Activated CD8-positive, alpha-beta T cell treated with anti-CD3 and anti-CD28 coated beads, Interleukin-2, amount 10 ng/mL, durations not matched to agents 7 days and 5 days (primary cell): ENCODE measurements at regions not wholly inside any gene's neighbourhood (a gene's known extent, or its start where the extent isn't known, plus 50 kb on each side); places are given as distances from the start of the nearest gene placed in this dataset.

ENCODE experiments used
- ATAC-seq: fragments of 150-1000 bp; cut with Tn5 transposase; one replicate; pipeline ENCODE4 v1.10.0; 2021; ENCODE audit warnings: moderate library complexity
- CTCF ChIA-PET: fragments of 350-600 bp; sonication (Branson Sonifier 250); formaldehyde crosslinking; loops from one replicate; lab custom pipeline; 2021; ENCODE audit warnings: antibody characterized with exemption; lab: Charles Lee
- POLR2A ChIA-PET: fragments of 350-600 bp; sonication (Branson Sonifier 250); formaldehyde crosslinking; loops from one replicate; lab custom pipeline; 2021; ENCODE audit warnings: antibody characterized with exemption; lab: Charles Lee
- DNase-seq: peaks from one replicate; pipeline ENCODE4 v3.0.0-alpha.2; 2020
- H3K27ac Mint-ChIP-seq: one replicate; pipeline ENCODE4 v1.8.0; 2021; ENCODE audit warnings: mild to moderate bottlenecking, mixed read lengths
- H3K27me3 Mint-ChIP-seq: one replicate; pipeline ENCODE4 v1.8.0; 2021; ENCODE audit warnings: low read depth, mixed read lengths
- H3K36me3 Mint-ChIP-seq: one replicate; pipeline ENCODE4 v1.8.0; 2021; ENCODE audit warnings: low read depth, mixed read lengths
- H3K4me1 Mint-ChIP-seq: one replicate; pipeline ENCODE4 v1.8.0; 2021; ENCODE audit warnings: low read depth, mixed read lengths
- H3K4me3 Mint-ChIP-seq: one replicate; pipeline ENCODE4 v1.8.0; 2021; ENCODE audit warnings: mild to moderate bottlenecking, mixed read lengths
- H3K9me3 Mint-ChIP-seq: one replicate; pipeline ENCODE4 v1.8.0; 2022; ENCODE audit warnings: mixed read lengths; ENCODE audit not compliant: insufficient read depth

DNA sequence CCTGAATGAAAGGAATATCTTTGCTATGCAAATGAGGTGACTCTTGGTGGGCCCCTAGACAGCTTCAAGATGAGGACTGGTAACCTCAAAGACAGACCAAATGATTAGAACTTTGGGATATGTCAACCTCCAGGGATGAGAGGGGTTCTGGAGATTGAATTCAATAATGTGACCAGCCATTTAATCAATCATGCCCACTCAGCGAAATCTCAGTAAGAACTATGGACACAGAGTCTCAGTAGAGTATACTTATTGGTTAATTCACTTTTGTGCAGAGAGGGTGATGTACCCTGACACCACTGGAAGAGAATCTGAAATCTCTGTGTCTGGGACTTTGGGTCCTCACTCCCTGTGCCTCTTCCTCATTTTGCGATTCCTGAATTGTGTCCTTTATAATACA, 662.8 kb downstream of the OLFM4 start:
- POLR2A ChIA-PET = no interaction called here

DNA sequence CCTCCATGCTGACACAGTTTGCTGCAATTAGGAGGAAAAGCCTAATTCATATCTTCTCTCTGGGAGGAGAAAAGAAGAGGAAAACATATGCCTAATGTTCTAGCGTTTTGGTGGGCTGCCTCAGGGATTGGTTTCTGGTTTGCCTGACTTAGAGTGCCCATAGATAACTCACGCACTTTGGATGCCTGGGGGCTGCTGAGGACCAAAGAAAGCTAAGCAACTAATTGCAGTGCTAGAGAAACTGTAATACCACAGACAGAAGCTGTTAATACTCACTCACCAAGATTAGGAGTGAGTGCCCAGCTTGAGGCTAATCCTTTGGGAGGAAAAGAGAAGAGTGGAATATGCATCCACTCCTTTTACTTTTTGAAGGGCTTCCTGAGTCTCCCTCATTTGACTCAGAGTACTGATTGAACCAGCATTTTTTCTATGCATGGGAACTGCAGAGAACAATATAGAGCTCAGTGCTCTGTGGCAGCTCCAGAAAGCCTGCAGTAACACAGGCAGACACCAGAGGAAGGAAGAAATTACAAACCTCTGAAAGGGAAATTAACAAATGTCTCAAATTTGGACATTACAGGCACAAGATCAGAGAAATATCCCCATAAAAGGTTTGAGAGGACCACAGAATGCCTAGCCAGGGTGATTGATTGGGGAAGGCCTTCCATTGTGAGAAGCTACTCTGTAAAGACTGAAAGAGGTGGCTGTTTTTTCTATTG, 666.4 kb downstream of the OLFM4 start:
- Mint-ChIP-seq H3K36me3 (no peaks in the 10 kb centered on the region), H3K27me3 (no peaks in the 10 kb centered on the region), H3K4me3 (no peak overlapping the region), H3K9me3 (peaks cover 12% of the 10 kb centered on the region), H3K27ac (no peak overlapping the region), H3K4me1 (no peaks in the 10 kb centered on the region)
- ChIA-PET CTCF (no interaction called here), POLR2A (no interaction called here)
- ATAC-seq (no peak), DNase-seq (no peak)

More for the DNA sequence above, 662.8 kb downstream of the OLFM4 start:
- no peaks in the 10 kb centered on the region for H3K27me3 Mint-ChIP-seq
- DNase-seq (no peak), ATAC-seq (no peak)
- no peak overlapping the region for H3K4me3 Mint-ChIP-seq
- CTCF ChIA-PET = no interaction called here
- H3K4me1 Mint-ChIP-seq = no peaks in the 10 kb centered on the region
- H3K27ac Mint-ChIP-seq = no peak overlapping the region
- H3K9me3 Mint-ChIP-seq = peaks cover 10% of the 10 kb centered on the region
- no peaks in the 10 kb centered on the region for H3K36me3 Mint-ChIP-seq

DNA sequence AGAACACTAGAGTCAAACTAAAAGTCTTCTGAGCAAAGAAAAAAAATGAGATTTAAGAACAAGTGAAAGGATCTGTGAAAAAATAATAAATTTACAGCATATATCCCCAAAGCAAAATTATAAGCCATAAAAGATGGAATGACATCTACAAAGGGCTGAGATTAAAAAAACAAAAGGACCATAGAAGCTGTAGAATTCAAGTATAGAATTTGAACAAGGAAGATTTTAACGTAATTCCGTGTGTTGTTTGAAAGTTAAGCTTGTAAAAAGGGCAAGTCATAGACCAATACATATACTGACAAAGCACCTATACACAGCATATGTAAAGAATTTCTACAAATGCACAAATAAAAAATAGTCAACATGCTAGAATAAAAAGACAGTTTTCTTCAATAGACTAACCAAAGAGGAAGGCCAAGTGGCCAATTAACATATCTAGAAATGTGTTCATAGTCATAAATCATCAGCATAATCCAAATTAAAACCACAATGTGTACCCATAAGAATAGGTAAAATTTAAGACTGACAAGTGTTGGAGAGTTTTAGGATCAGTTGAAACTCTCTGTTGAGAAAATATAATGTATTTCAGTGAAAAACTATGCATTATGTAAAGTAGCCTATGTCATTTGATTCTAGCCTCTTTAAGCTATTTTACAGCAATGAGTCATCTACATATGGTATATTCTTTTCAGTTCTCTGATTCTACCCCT, 674.9 kb downstream of the OLFM4 start:
- Mint-ChIP-seq H3K4me1 (no peaks in the 10 kb centered on the region), H3K27me3 (no peaks in the 10 kb centered on the region), H3K4me3 (no peak overlapping the region), H3K36me3 (no peaks in the 10 kb centered on the region), H3K9me3 (peaks cover 14% of the 10 kb centered on the region), H3K27ac (no peak overlapping the region)
- ChIA-PET POLR2A (no interaction called here), CTCF (no interaction called here)
- DNase-seq (no peak), ATAC-seq (no peak)

DNA sequence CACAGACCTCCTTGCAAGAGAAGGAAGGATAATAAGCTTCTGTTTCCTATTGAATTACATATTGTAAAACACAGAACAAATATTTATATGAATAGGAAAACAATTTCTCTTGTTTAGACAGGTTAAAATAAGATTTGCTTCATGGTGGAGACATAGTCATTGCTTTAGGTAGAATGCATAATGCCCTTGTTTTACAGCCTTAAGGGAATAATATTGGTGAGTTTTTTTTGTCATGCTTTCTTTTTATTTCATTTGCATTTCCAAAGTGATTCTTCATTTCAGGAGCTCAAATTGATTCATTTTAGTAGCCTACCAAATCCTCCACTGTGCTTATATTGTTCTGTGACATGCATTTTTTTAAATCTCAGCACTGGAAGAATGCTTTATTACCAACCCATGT, 690.7 kb downstream of the OLFM4 start:
- Mint-ChIP-seq H3K27me3 (no peaks in the 10 kb centered on the region), H3K4me3 (no peak overlapping the region), H3K27ac (no peak overlapping the region), H3K9me3 (peaks cover 15% of the 10 kb centered on the region), H3K36me3 (no peaks in the 10 kb centered on the region), H3K4me1 (no peaks in the 10 kb centered on the region)
- DNase-seq (no peak), ATAC-seq (no peak)
- POLR2A ChIA-PET = no interaction called here
- CTCF ChIA-PET = no interaction called here

DNA sequence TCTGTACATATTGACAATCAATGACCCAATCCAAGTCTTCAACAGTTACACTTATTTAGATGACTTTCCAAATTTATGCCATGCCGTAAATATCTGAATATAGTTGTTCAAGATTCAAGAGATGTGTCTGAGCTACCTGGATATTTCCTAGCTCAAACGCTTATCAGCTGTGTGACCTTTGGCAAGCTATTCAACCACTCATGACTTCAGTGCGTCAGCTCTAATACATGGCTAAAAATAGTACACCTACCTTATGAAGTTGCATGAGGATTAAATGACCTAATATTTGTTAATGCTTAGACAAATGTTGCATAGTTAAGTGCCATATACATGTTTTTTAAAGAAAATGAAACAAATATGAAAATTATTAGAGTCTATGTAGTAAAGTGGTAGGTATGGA, 704.1 kb downstream of the OLFM4 start:
- no peaks in the 10 kb centered on the region for H3K4me1 Mint-ChIP-seq
- no peaks in the 10 kb centered on the region for H3K27me3 Mint-ChIP-seq
- H3K9me3 Mint-ChIP-seq = peaks cover 13% of the 10 kb centered on the region

DNA sequence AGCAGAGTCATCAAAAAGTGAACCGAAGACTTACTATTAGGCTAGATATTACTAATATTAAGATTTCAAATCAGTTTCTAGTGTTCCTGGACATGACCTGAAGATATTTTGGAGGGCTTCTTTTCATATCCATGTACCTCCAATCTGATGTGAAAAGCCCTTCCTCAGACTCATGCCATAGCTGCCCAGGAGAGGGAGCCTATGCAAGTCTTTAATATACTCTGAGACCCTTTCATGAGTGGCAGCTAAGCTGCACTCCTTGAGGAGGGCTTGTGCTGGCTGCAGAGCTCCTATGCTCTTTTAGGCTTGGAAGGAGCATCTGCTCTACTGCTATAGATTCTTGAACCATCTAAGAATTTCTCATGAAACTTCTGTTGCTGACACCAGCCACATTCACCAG, 715.3 kb downstream of the OLFM4 start:
- Mint-ChIP-seq H3K9me3 (peaks cover 7% of the 10 kb centered on the region), H3K27me3 (no peaks in the 10 kb centered on the region), H3K4me3 (no peak overlapping the region), H3K36me3 (no peaks in the 10 kb centered on the region), H3K27ac (no peak overlapping the region), H3K4me1 (no peaks in the 10 kb centered on the region)
- ChIA-PET POLR2A (no interaction called here), CTCF (no interaction called here)
- ATAC-seq (no peak), DNase-seq (no peak)

More for the DNA sequence above, 704.1 kb downstream of the OLFM4 start:
- POLR2A ChIA-PET = no interaction called here
- CTCF ChIA-PET = no interaction called here
- Mint-ChIP-seq H3K36me3 (no peaks in the 10 kb centered on the region), H3K27ac (no peak overlapping the region), H3K4me3 (no peak overlapping the region)
- DNase-seq = no peak
- ATAC-seq = no peak

DNA sequence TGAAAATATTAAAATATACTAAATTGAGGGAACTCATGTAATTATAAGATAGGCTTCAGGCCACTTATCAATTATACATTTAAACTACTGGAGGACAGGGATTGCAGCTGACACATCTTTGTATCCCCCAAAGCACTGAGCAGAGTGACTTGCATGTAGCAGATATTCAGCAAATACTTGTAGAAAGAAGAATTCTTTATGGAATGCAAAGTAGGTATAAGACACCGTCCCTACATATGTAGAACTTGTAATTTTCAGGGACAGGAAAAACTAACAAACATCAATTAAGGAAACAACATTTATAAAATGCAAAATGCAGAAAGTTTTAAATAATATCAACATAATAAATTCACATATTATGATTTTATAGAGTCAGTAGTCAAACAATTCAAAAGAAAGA, 719.2 kb downstream of the OLFM4 start:
- DNase-seq = no peak
- ChIA-PET POLR2A (no interaction called here), CTCF (no interaction called here)
- Mint-ChIP-seq H3K4me3 (no peak overlapping the region), H3K9me3 (no peaks in the 10 kb centered on the region), H3K27me3 (no peaks in the 10 kb centered on the region), H3K27ac (no peak overlapping the region), H3K36me3 (no peaks in the 10 kb centered on the region), H3K4me1 (no peaks in the 10 kb centered on the region)
- no peak for ATAC-seq

DNA sequence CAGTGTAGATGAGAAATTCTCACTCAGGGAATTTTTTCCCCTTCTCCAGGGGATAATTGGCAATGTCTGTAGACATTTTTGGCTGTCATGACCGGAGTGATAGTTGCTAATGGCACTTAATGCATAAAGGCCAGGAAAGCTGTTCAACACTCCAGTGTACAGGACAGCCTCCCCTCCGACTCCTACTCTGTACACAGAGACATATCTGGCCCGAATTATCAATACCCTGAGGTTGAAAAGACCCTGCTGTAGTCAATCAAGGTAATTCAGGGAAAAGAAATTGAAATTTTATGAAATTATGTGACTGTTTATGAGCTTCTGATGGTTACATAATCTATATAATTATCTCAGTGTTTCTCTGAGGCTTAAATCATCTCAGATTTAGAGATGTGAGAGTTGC, 720.7 kb downstream of the OLFM4 start:
- H3K27ac Mint-ChIP-seq = no peak overlapping the region
- H3K4me3 Mint-ChIP-seq = no peak overlapping the region
- H3K4me1 Mint-ChIP-seq = no peaks in the 10 kb centered on the region
- ChIA-PET POLR2A (no interaction called here), CTCF (no interaction called here)
- no peaks in the 10 kb centered on the region for H3K9me3 Mint-ChIP-seq
- no peak for ATAC-seq
- no peaks in the 10 kb centered on the region for H3K27me3 Mint-ChIP-seq
- DNase-seq = no peak
- no peaks in the 10 kb centered on the region for H3K36me3 Mint-ChIP-seq

DNA sequence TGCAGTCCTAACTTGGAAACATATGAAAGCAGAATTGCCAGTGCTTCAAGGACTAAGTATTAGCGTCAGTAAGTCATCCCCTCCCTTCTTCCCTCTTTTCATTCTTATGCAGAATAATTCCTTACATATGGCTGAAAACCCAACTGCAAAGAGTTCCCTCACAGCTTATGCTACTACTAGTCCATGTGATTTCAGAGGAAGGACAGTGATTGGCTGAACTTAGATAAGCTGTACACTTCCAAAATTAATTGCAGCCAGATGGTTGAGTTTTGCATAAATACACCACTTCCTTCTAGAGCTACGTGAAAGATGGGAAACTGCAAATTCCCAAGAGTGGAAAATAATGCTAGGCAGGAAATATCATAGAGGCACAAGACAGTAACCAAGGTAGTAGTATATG, 730.4 kb downstream of the OLFM4 start:
- no peak overlapping the region for H3K4me3 Mint-ChIP-seq
- DNase-seq (no peak), ATAC-seq (no peak)
- H3K36me3 Mint-ChIP-seq = no peaks in the 10 kb centered on the region
- H3K9me3 Mint-ChIP-seq = peaks cover 12% of the 10 kb centered on the region
- no peaks in the 10 kb centered on the region for H3K4me1 Mint-ChIP-seq
- ChIA-PET CTCF (no interaction called here), POLR2A (no interaction called here)
- H3K27me3 Mint-ChIP-seq = no peaks in the 10 kb centered on the region
- H3K27ac Mint-ChIP-seq = no peak overlapping the region

DNA sequence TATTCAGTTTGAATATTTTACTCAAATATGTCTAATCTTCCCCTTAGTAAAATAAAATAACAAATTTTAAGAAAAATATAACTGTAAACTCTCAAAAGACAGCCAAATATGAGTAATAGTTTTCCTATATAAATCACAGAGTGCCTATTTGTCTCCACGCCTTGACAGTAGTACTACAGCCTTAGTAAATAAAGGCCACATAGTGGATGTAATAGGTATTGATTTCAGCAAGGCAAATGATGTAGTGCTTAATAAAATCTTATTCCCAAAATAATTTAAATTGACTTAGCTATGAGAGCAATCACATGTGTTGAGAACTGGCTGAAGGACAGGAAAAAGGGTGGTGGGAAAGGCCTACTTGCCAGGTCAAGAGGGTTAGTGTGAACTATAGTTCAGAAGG, 747.2 kb downstream of the OLFM4 start:
- Mint-ChIP-seq H3K9me3 (peaks cover 3% of the 10 kb centered on the region), H3K4me1 (no peaks in the 10 kb centered on the region), H3K36me3 (no peaks in the 10 kb centered on the region), H3K4me3 (no peak overlapping the region), H3K27me3 (no peaks in the 10 kb centered on the region), H3K27ac (no peak overlapping the region)
- ATAC-seq = no peak
- no peak for DNase-seq
- POLR2A ChIA-PET = no interaction called here
- CTCF ChIA-PET = no interaction called here

DNA sequence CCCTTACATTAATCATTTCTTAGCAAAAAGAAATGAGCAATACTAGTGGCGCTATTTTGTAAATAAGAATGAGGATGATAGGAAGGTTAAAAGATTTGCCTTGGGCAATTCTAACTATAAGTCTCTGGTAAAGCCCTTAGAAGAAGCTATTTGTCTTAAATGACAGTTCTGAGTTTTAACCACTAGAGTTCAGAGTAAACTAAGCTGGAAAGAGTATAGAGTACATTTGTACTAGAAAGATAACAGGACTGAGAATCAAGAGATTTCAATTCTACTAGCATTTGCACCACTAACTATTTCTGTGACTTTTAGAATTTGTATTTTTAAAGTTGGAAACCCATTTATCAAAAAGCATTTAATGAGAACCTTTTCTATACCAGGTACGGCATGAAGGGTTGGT, 750.3 kb downstream of the OLFM4 start:
- no peak overlapping the region for H3K27ac Mint-ChIP-seq
- no peaks in the 10 kb centered on the region for H3K36me3 Mint-ChIP-seq
- DNase-seq (no peak), ATAC-seq (no peak)
- no peaks in the 10 kb centered on the region for H3K9me3 Mint-ChIP-seq
- ChIA-PET CTCF (no interaction called here), POLR2A (no interaction called here)
- H3K4me3 Mint-ChIP-seq = no peak overlapping the region
- H3K4me1 Mint-ChIP-seq = no peaks in the 10 kb centered on the region
- H3K27me3 Mint-ChIP-seq = no peaks in the 10 kb centered on the region

DNA sequence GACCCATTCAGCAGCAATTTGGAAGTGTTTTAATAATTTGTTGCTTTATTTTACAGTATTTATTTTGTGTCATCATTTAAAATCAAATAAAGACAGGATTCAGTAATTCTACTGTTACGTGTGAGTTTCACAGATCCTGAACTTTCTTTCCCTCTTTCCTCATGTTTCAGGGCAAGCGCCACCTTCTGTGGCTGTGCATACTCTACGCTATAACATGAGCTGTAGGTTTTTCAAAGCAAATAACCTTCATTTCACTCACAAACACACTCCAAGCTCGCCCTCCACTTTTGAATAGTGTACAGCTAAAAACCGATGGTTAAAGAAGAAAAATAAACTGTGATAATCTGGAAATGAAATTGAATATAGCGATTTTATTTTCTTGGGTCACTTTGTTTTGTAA, 753.3 kb downstream of the OLFM4 start:
- CTCF ChIA-PET = interaction anchor here (0.9 to 1.8 kb wide), 3 partner anchors 10 to 531 kb away, joined by 3 to 5 read pairs (median 4); no protein-coding TSS in a partner anchor
- POLR2A ChIA-PET = no interaction called here
- no peaks in the 10 kb centered on the region for H3K36me3 Mint-ChIP-seq
- H3K4me3 Mint-ChIP-seq = no peak overlapping the region
- no peaks in the 10 kb centered on the region for H3K4me1 Mint-ChIP-seq
- H3K27ac Mint-ChIP-seq = no peak overlapping the region
- H3K27me3 Mint-ChIP-seq = no peaks in the 10 kb centered on the region
- ATAC-seq = no peak
- no peak for DNase-seq
- H3K9me3 Mint-ChIP-seq = no peaks in the 10 kb centered on the region
